DOHH2 (cell line): ENCODE measurements at regions not wholly inside any gene's neighbourhood (a gene's known extent, or its start where the extent isn't known, plus 50 kb on each side); places are given as distances from the start of the nearest gene placed in this dataset.
"Not testable (repeated sequence)": the region's sequence is repeated elsewhere in the genome, so short reads cannot be mapped to it uniquely, and the experiment has no call there.

Source experiments
- H3F3A ChIP-seq: fragments of 200-600 bp; sonication (generic), shearing (Covaris generic); 2 replicates; pipeline ENCODE4 v1.6.0; 2016; ENCODE audit warnings: antibody characterized with exemption, mild to moderate bottlenecking; ENCODE audit not compliant: control insufficient read depth, insufficient read depth
- H3K27ac ChIP-seq: fragments of 200-600 bp; sonication (generic); 2 replicates; pipeline ENCODE4 v1.5.1; 2014; ENCODE audit warnings: low read depth, mild to moderate bottlenecking, low read length, moderate library complexity
- H3K27me3 ChIP-seq: fragments of 200-600 bp; sonication (generic); 2 replicates; pipeline ENCODE4 v1.6.1; 2014; ENCODE audit warnings: mild to moderate bottlenecking, low read length, mixed read lengths; ENCODE audit not compliant: control insufficient read depth
- H3K36me3 ChIP-seq: fragments of 200-600 bp; sonication (generic); 2 replicates; pipeline ENCODE4 v1.6.1; 2014; ENCODE audit warnings: mild to moderate bottlenecking, low read length, moderate library complexity, mixed read lengths; ENCODE audit not compliant: control insufficient read depth
- H3K4me1 ChIP-seq: fragments of 200-600 bp; sonication (generic); 2 replicates; pipeline ENCODE4 v1.6.1; 2014; ENCODE audit warnings: mild to moderate bottlenecking, low read length, mixed read lengths; ENCODE audit not compliant: control insufficient read depth
- H3K4me2 ChIP-seq: fragments of 200-600 bp; sonication (generic); 2 replicates; pipeline ENCODE4 v1.6.0; 2014; ENCODE audit warnings: mild to moderate bottlenecking, low read length, moderate library complexity
- H3K4me3 ChIP-seq: fragments of 200-600 bp; sonication (generic); 2 replicates; pipeline ENCODE4 v1.5.1; 2014; ENCODE audit warnings: mild to moderate bottlenecking, low read length, mixed read lengths
- H3K79me2 ChIP-seq: fragments of 200-600 bp; sonication (generic); 2 replicates; pipeline ENCODE4 v1.6.1; 2014; ENCODE audit warnings: mild to moderate bottlenecking, low read length, mixed read lengths; ENCODE audit not compliant: control insufficient read depth
- H3K9me2 ChIP-seq: fragments of 200-600 bp; sonication (generic); replicated peaks from 2 replicates; pipeline ENCODE4 v1.6.1; 2014; ENCODE audit warnings: mild to moderate bottlenecking, low read length, mixed read lengths; ENCODE audit not compliant: control insufficient read depth
- H3K9me3 ChIP-seq: fragments of 200-600 bp; sonication (generic); 2 replicates; pipeline ENCODE4 v1.6.1; 2014; ENCODE audit warnings: antibody characterized with exemption, low read length, mixed read lengths; ENCODE audit not compliant: control insufficient read depth, insufficient read depth
- H4K20me1 ChIP-seq: fragments of 200-600 bp; sonication (generic); 2 replicates; pipeline ENCODE4 v1.6.0; 2014; ENCODE audit warnings: low read depth, mild to moderate bottlenecking, antibody characterized with exemption, low read length, moderate library complexity; ENCODE audit not compliant: control insufficient read depth, insufficient read depth
- EZH2phosphoT487 ChIP-seq: fragments of 200-600 bp; sonication (generic); IDR thresholded peaks from 2 replicates; pipeline ENCODE4 v1.6.1; 2017; ENCODE audit warnings: borderline replicate concordance, mild to moderate bottlenecking, antibody characterized with exemption, low read length, moderate library complexity, mixed read lengths
- TF ChIP-seq, protein P1 (sequence below): fragments of 200-600 bp; sonication (generic); IDR thresholded peaks from one replicate; pipeline ENCODE4 v1.5.1; 2014; ENCODE audit warnings: antibody characterized with exemption, mild to moderate bottlenecking, low read depth, low read length; ENCODE audit not compliant: poor library complexity, severe bottlenecking

DNA sequence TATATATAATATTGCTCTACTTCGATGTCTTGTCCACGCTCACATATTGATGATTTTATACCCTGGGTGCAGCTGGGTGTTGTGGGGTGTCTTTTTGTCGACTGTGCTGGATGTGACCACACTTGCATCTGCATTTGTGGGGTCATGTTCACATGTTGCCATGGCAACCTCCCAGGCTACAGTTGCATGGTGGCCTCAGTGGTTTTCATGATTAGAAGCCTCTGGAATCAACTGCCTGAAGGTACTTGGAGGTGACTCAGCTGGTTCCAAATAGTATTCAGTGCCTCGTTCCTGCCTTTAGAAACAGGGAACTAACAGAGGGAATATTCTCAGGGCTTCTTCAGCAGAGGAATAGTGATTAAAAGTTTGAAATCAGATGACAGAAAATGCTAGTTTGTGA lies 166.3 kb upstream of the NYAP2 start:
- no peak for TF ChIP-seq EZH2phosphoT487
- TF ChIP-seq, protein P1, sequence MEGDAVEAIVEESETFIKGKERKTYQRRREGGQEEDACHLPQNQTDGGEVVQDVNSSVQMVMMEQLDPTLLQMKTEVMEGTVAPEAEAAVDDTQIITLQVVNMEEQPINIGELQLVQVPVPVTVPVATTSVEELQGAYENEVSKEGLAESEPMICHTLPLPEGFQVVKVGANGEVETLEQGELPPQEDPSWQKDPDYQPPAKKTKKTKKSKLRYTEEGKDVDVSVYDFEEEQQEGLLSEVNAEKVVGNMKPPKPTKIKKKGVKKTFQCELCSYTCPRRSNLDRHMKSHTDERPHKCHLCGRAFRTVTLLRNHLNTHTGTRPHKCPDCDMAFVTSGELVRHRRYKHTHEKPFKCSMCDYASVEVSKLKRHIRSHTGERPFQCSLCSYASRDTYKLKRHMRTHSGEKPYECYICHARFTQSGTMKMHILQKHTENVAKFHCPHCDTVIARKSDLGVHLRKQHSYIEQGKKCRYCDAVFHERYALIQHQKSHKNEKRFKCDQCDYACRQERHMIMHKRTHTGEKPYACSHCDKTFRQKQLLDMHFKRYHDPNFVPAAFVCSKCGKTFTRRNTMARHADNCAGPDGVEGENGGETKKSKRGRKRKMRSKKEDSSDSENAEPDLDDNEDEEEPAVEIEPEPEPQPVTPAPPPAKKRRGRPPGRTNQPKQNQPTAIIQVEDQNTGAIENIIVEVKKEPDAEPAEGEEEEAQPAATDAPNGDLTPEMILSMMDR: no peak
- no peak overlapping the region for H3K4me2 ChIP-seq
- no peaks in the 10 kb centered on the region for H4K20me1 ChIP-seq
- no peaks in the 10 kb centered on the region for H3K9me3 ChIP-seq
- H3K27ac ChIP-seq: no peak overlapping the region
- H3K4me3 ChIP-seq: no peak overlapping the region
- no peaks in the 10 kb centered on the region for H3K79me2 ChIP-seq
- H3K27me3 ChIP-seq: no peaks in the 10 kb centered on the region
- H3K9me2 ChIP-seq: no peaks in the 10 kb centered on the region
- H3K4me1 ChIP-seq: no peaks in the 10 kb centered on the region
- no peaks in the 10 kb centered on the region for H3F3A ChIP-seq
- no peaks in the 10 kb centered on the region for H3K36me3 ChIP-seq

DNA sequence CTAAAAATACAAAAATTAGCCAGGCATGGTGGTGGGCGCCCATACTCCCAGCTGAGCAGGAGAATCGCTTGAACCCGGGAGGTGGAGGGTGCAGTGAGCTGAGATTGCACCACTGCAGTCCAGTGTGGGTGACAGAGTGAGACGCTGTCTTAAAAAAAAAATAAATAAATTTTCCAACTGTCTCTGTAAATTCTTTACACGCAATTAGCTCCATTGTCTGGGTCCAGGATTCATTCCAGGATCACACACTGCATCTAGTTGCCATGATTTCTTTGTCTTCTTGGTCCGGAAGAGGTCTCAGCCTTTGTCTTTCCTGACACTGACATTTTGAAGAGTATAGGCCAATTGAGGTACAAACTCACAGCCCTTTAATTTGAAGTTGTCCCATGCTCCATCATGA lies 167.6 kb upstream of the NYAP2 start:
- Histone ChIP-seq H3K9me2 (no peaks in the 10 kb centered on the region), H3K79me2 (no peaks in the 10 kb centered on the region), H3K36me3 (no peaks in the 10 kb centered on the region), H3K4me2 (no peak overlapping the region), H3K4me1 (no peaks in the 10 kb centered on the region), H3K9me3 (no peaks in the 10 kb centered on the region), H3K27ac (no peak overlapping the region), H4K20me1 (no peaks in the 10 kb centered on the region), H3K27me3 (no peaks in the 10 kb centered on the region), H3K4me3 (no peak overlapping the region), H3F3A (no peaks in the 10 kb centered on the region)
- no peak for TF ChIP-seq EZH2phosphoT487
- TF ChIP-seq, protein P1: no peak

- H3F3A ChIP-seq, H3K4me3 ChIP-seq, H3K4me1 ChIP-seq, H3K79me2 ChIP-seq, H3K4me2 ChIP-seq, H3K9me2 ChIP-seq, H3K27me3 ChIP-seq, H3K36me3 ChIP-seq, H3K9me3 ChIP-seq, H4K20me1 ChIP-seq, H3K27ac ChIP-seq: not testable (repeated sequence)
These were observed 170.2 kb upstream of the NYAP2 start for GRCh38 chr2:225229346-225229745.

DNA sequence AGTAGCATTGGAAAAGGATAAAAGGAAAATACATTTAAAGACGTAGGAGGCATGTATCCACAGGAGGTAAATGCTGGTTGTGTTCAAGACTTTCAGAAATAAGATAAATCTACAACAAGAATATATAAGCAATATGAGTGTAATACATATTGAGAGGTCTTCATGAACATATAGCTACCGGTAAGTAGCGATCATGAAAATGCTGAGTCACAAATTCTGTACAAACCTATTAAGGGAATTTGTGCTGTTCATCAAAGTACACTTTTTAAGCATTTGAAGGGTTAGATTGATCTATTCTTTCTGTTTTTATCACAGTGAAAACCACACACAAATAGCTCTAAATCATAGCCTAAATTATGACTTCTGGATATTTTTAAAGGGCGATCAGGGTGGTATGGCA lies 173.1 kb upstream of the NYAP2 start:
- no peak overlapping the region for H3K4me2 ChIP-seq
- H3K79me2 ChIP-seq: no peaks in the 10 kb centered on the region
- no peaks in the 10 kb centered on the region; the same call in 1 of the 2 replicates for H3K9me2 ChIP-seq

More for the DNA sequence above, 173.1 kb upstream of the NYAP2 start:
- TF ChIP-seq, protein P1: no peak
- no peak for TF ChIP-seq EZH2phosphoT487
- no peak overlapping the region for H3K4me3 ChIP-seq
- no peaks in the 10 kb centered on the region for H3F3A ChIP-seq
- no peaks in the 10 kb centered on the region for H3K4me1 ChIP-seq
- no peaks in the 10 kb centered on the region for H3K9me3 ChIP-seq
- no peaks in the 10 kb centered on the region for H3K36me3 ChIP-seq
- H3K27me3 ChIP-seq: no peaks in the 10 kb centered on the region
- no peak overlapping the region for H3K27ac ChIP-seq
- no peaks in the 10 kb centered on the region for H4K20me1 ChIP-seq
